Neutrophil (primary cell): ENCODE measurements at regions not wholly inside any gene's neighbourhood (a gene's known extent, or its start where the extent isn't known, plus 50 kb on each side); places are given as distances from the start of the nearest gene placed in this dataset.
"Not testable (repeated sequence)": the region's sequence is repeated elsewhere in the genome, so short reads cannot be mapped to it uniquely, and the experiment has no call there.

ENCODE experiments used
- H3K27ac ChIP-seq: fragments of 200-600 bp; sonication (generic); 2 replicates; pipeline ENCODE4 v1.5.1; 2016; ENCODE audit warnings: mild to moderate bottlenecking, moderate library complexity
- H3K27me3 ChIP-seq: fragments of 200-600 bp; sonication (generic); 2 replicates; pipeline ENCODE4 v1.6.0; 2016; ENCODE audit warnings: mild to moderate bottlenecking
- H3K36me3 ChIP-seq: fragments of 200-600 bp; sonication (generic); 2 replicates; pipeline ENCODE4 v1.5.1; 2017
- H3K4me1 ChIP-seq, 2 experiments: fragments of 200-600 bp in 1 of 2; sonication (generic) in 1 of 2; 1 replicate in 1 of 2; 2 replicates in 1 of 2; pipeline versions ENCODE4 v1.5.1 to v1.6.1; 2013 to 2016; ENCODE audit warnings: low read depth in 1 of 2, low read length in 1 of 2, mild to moderate bottlenecking in 1 of 2, moderate library complexity in 1 of 2; ENCODE audit not compliant: control insufficient read depth in 1 of 2, insufficient read depth in 1 of 2
- H3K4me3 ChIP-seq, 2 experiments: fragments of 200-600 bp in 1 of 2; sonication (generic) in 1 of 2; 1 replicate in 1 of 2; 2 replicates in 1 of 2; pipeline ENCODE4 v1.5.1; 2013 to 2016; ENCODE audit warnings: low read depth in 1 of 2, low read length in 1 of 2, mild to moderate bottlenecking in 1 of 2, moderate library complexity in 1 of 2
- H3K9me3 ChIP-seq: fragments of 200-600 bp; sonication (generic); 2 replicates; pipeline ENCODE4 v1.5.1; 2016

GRCh38 chr9:67708109-67708508, 150.6 kb upstream of the ANKRD20A1 start:
- not testable (repeated sequence) for H3K4me1 ChIP-seq, H3K27me3 ChIP-seq, H3K4me3 ChIP-seq, H3K36me3 ChIP-seq, H3K9me3 ChIP-seq, H3K27ac ChIP-seq

DNA sequence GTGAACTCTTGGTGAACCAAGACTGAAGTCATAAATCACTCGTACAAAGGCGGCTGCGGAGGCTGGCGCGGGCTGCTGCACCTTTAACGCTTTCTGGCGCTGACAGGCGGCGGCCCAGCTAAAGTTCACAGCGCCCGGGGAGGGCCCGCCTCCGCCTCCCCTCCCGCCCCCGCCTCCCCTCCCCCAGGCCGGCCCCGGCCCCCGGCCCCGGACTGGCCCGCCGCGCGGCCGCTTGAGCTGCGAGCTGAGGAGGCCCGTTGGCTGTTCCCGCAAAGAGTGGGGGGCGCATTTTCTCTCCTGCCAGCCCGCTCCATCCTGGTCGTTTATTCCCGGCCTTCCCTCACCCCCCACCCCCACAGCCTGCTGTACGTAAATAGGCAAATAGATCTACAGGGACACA, 147.3 kb upstream of the ANKRD20A1 start:
- H3K4me1 ChIP-seq, H3K36me3 ChIP-seq, H3K9me3 ChIP-seq, H3K27me3 ChIP-seq, H3K27ac ChIP-seq, H3K4me3 ChIP-seq: not testable (repeated sequence)

DNA sequence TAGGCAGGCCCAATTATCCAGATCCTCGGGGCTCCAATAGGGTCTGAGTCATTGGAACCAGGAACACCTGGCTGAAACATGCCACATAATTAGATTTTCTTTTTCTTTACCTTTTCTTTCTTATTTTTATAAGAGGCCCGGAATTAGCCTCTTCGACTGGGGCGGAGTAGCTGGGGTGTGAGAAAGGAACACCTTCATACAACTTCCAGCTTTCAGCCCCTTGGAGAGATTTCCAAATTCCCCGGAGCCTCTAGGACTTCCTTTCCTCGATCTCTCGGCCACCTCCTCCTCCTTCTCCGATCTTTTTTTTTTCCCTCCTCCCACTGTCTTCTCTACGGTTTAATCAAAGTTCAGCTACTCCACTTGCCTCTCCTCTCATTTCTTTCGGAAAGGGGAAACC, 146.8 kb upstream of the ANKRD20A1 start:
- not testable (repeated sequence) for H3K4me3 ChIP-seq, H3K27ac ChIP-seq, H3K9me3 ChIP-seq, H3K36me3 ChIP-seq, H3K4me1 ChIP-seq, H3K27me3 ChIP-seq

DNA sequence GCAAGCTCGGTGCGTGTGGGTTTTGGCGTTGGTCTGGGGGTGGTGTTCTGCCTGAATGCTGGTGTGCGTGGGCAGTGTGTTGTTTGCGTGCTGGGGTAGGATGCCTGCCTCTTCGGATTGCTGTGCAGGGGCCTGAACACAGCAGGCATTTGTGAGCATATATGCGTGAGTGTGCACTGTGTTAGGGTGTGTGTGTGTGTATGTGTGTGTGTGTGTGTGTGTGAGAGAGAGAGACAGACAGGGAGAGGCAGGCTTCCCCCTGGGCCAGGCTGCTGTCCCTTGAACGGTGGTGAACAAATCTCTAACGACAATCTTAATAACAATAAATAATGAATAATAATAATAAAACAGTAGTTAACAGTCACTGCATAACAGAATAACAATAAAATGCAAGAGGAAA, 145.8 kb upstream of the ANKRD20A1 start:
- H3K27ac ChIP-seq = not testable (repeated sequence)

DNA sequence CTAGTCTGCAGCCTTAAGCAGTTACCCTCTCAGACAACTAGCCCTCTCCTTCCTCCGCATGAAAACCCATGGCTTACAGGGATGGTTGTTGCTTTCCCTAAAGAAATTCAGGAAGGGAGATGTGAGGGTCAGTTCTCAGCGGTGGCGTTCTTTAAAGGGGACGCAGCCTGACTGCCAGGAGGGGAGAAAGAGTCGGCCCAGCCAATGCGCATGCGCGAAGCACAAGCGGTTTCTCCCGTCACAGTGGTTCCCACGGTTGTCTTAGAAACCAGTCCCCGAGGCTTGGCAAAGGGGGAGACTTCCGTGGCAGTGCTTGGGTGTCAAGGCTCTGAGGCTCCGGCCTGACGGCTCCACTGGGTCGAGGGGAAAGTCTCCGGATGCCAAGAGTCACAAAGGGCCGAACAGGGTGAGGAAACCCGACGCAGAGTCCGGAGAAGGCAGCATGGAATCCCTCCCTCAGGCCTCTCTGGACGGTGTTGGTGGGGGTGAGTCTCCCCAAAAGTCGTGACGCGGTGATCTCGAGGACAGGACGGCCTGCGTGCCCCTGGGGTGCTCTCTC, 140.8 kb upstream of the ANKRD20A1 start:
- not testable (repeated sequence) for H3K4me3 ChIP-seq, H3K9me3 ChIP-seq, H3K36me3 ChIP-seq, H3K27ac ChIP-seq, H3K27me3 ChIP-seq, H3K4me1 ChIP-seq

More for the DNA sequence above, 145.8 kb upstream of the ANKRD20A1 start:
- not testable (repeated sequence) for H3K9me3 ChIP-seq, H3K4me3 ChIP-seq, H3K36me3 ChIP-seq, H3K4me1 ChIP-seq, H3K27me3 ChIP-seq

DNA sequence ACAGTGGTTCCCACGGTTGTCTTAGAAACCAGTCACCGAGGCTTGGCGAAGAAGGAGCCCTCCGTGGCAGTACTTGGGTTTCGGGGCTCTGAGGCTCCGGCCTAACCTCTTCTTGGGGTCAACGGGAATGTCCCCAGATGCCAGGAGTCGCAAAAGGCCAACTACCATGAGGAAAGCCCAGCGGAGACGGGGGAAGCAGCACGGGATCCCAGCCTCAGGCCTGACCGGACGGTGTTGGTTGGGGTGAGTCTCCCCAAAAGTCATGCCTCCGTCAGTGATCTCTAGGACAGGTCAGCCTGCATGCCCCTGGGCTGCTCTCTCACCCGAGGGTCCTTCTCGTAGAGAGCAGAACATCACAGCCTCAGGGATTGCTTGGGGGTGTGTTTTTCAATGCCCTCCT, 138.2 kb upstream of the ANKRD20A1 start:
- H3K4me3 ChIP-seq, H3K4me1 ChIP-seq, H3K27ac ChIP-seq, H3K9me3 ChIP-seq, H3K36me3 ChIP-seq: not testable (repeated sequence)
- peaks cover 11% of the 10 kb centered on the region for H3K27me3 ChIP-seq

DNA sequence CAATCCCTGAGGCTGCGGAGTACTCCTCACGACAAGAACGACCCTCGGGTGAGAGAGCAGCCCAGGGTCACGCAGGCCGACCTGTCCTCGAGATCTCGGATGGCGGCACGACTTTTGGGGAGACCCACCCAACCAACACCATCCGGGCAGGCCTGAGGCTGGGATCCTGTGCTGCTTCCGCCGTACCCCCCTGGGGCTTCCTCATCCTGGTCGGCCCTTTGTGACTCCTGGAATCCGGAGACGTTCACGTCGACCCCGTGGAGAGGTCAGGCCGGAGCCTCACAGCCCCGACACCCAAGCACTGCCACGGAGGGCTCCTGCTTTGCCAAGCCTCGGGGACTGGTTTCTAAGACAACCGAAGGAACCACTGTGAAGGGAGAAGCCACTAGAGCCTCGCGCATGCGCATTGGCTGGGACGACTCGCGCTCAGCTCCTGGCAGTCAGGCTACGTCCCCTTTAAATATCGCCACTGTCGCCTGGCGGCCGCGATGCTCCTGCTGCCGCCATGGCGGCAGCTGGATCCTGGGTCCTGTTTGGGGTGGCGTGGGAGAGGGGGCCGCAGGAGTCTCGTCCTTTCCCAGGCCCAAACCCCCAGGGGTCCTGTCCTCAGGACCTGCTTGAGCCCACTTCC, 136.2 kb upstream of the ANKRD20A1 start:
- not testable (repeated sequence) for H3K4me1 ChIP-seq, H3K36me3 ChIP-seq, H3K27ac ChIP-seq, H3K9me3 ChIP-seq, H3K4me3 ChIP-seq
- H3K27me3 ChIP-seq = peaks cover 14% of the 10 kb centered on the region

DNA sequence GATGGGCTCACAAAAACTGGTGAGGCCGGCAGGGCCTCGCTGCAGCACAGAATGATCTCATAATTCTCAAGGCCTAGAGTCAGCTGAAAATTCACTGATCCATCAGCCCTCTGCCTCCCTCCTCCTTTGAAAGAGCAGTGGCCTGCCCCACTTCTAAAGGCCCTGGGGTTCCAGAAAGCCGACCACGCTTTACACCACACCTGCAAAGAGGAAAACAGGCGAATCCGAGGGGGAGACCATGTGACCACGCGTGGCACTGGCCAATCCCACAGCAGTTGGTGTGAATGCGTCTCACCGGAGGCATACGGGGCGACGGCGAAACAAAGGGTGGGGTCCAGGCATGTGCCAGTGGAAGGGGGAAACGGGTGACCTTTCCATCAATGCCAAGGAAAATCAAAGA, 135.5 kb upstream of the ANKRD20A1 start:
- not testable (repeated sequence) for H3K9me3 ChIP-seq, H3K27ac ChIP-seq, H3K36me3 ChIP-seq, H3K4me1 ChIP-seq
- H3K27me3 ChIP-seq = peaks cover 14% of the 10 kb centered on the region
- peak overlapping the region in 1 of 2 experiments; percentile 32 for H3K4me3 ChIP-seq

- peaks cover 14% of the 10 kb centered on the region for H3K27me3 ChIP-seq
- H3K4me3 ChIP-seq, H3K27ac ChIP-seq: not testable (repeated sequence)
Measured at GRCh38 chr9:67724885-67725284, 133.8 kb upstream of the ANKRD20A1 start.

GRCh38 chr9:67726213-67726988, 132.3 kb upstream of the ANKRD20A1 start:
- H3K4me1 ChIP-seq, H3K36me3 ChIP-seq, H3K4me3 ChIP-seq, H3K27ac ChIP-seq, H3K9me3 ChIP-seq: not testable (repeated sequence)
- H3K27me3 ChIP-seq = peaks cover 14% of the 10 kb centered on the region

More at GRCh38 chr9:67724885-67725284, 133.8 kb upstream of the ANKRD20A1 start:
- not testable (repeated sequence) for H3K4me1 ChIP-seq, H3K9me3 ChIP-seq, H3K36me3 ChIP-seq

DNA sequence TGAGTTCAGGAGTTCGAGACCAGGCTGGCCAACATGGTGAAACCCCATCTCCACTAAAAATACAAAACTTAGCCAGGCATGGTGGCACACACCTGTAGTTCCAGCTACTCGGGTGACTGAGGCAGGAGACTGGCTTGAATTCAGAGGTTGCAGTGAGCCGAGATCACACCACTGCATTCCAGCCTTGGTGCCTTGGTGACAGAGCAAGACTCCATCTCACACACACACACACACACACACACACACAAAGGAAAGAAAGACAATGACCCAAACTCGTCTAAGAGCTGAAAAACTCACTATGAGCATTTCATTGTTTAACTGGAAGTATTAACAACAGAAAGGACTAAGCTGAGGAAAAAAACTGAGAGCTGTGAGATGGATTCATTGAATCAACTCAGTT, 95.6 kb upstream of the ANKRD20A1 start:
- not testable (repeated sequence) for H3K27ac ChIP-seq, H3K9me3 ChIP-seq, H3K4me3 ChIP-seq, H3K4me1 ChIP-seq, H3K27me3 ChIP-seq, H3K36me3 ChIP-seq

DNA sequence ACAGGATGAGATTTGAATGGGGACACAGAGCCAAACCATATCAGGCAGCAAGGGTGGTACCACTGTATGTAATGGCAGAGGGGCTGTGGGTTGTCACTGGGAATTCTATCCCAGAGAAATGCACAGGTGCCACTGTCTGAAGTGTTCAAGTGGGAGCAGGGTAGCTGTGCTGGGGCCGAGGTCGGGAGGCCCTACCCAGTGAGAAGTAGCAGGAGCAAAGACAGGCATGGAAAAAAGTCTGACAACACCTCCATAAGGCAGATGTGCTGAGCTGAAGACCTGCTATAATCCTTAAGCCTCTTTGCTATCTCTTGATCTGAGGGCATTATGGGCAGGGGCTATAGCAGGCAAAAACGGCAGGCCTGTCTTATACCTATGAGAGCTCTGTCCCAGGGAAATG, 86.9 kb upstream of the ANKRD20A1 start:
- not testable (repeated sequence) for H3K27me3 ChIP-seq, H3K9me3 ChIP-seq, H3K4me3 ChIP-seq, H3K27ac ChIP-seq, H3K4me1 ChIP-seq, H3K36me3 ChIP-seq

GRCh38 chr9:67800170-67800569, 58.6 kb upstream of the ANKRD20A1 start:
- not testable (repeated sequence) for H3K36me3 ChIP-seq, H3K27ac ChIP-seq, H3K4me1 ChIP-seq, H3K4me3 ChIP-seq, H3K9me3 ChIP-seq, H3K27me3 ChIP-seq
